WERI-Rb-1 (cell line): ENCODE measurements at regions not wholly inside any gene's neighbourhood (a gene's known extent, or its start where the extent isn't known, plus 50 kb on each side); places are given as distances from the start of the nearest gene placed in this dataset.

Experiments used
- DNase-seq: peaks from one replicate; pipeline ENCODE4 v3.0.0-alpha.2; 2020
- H3K27ac ChIP-seq: fragments of 250-450 bp; sonication (Bioruptor Pico); 2 replicates; pipeline ENCODE4 v1.5.1; 2020; ENCODE audit warnings: mild to moderate bottlenecking, moderate library complexity
- H3K27me3 ChIP-seq: fragments of 250-450 bp; sonication (Bioruptor Pico); 2 replicates; pipeline ENCODE4 v1.5.1; 2021; ENCODE audit warnings: mild to moderate bottlenecking, low read depth, moderate library complexity; ENCODE audit not compliant: insufficient read depth, severe bottlenecking
- H3K36me3 ChIP-seq: fragments of 250-450 bp; sonication (Bioruptor Pico); 2 replicates; pipeline ENCODE4 v1.5.1; 2020; ENCODE audit warnings: mild to moderate bottlenecking, moderate library complexity
- H3K4me3 ChIP-seq: 2 replicates; pipeline ENCODE4 v1.5.1; 2011; ENCODE audit warnings: low read depth, mild to moderate bottlenecking, control low read depth, low read length
- H3K9me3 ChIP-seq: fragments of 250-450 bp; sonication (Bioruptor Pico); 2 replicates; pipeline ENCODE4 v1.5.1; 2021; ENCODE audit warnings: mild to moderate bottlenecking, moderate library complexity; ENCODE audit not compliant: severe bottlenecking
- TF ChIP-seq, protein P1 (sequence below): IDR thresholded peaks from 2 replicates; pipeline ENCODE4 v1.5.1; 2011; ENCODE audit warnings: low read depth, mild to moderate bottlenecking, control low read depth, inconsistent platforms, low read length

DNA sequence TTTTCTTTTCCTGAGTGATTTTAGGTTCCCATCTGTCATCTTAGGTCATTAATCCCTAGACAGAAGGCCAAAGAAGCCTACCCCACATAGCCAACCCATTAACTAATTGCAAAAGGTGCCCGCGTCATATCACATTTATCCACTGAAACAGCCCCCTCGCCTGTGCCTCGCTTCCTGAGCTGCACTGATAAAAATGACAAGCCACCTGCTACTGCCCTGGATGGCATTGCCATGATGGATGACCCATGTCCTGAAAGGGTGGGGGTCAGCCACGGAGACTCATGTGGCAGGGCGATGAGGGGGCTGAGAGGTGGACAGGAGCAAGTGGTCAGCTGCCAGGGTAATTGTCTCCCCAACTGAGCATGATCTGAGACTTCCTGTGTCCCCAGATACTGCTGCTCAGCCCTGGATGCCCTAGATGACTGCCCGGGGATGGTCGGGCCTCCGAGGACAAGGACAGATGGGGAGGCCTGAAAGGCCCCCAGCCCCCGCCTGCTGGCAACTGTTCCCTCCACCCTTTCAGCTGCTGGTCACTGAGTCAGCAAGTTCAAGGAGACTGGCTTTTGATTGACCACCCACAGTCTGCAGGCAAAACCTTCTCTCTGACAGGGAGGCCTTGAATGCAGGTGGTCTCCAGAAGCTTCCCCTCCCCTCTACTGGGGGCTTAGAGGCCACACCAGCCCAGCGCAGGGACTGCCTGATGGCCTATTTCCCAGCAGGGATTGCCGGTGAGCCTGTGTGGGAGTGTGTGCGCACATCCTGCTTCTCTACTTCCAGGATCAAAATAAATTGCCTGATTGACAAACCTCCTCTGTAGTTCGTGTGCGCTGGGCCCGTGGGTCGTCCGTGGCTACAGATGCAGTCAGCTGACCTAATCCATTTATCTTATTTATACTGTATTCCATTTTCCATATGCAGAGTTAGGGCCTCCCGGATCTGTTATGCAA lies 496.3 kb downstream of the BCOR start:
- Histone ChIP-seq H3K27me3 (no peaks in the 10 kb centered on the region), H3K36me3 (no peaks in the 10 kb centered on the region), H3K4me3 (peak overlapping the region; percentile 29), H3K27ac (peak overlapping the region; percentile 97), H3K9me3 (no peaks in the 10 kb centered on the region)
- DNase-seq = peak; percentile 93
- TF ChIP-seq, protein P1, sequence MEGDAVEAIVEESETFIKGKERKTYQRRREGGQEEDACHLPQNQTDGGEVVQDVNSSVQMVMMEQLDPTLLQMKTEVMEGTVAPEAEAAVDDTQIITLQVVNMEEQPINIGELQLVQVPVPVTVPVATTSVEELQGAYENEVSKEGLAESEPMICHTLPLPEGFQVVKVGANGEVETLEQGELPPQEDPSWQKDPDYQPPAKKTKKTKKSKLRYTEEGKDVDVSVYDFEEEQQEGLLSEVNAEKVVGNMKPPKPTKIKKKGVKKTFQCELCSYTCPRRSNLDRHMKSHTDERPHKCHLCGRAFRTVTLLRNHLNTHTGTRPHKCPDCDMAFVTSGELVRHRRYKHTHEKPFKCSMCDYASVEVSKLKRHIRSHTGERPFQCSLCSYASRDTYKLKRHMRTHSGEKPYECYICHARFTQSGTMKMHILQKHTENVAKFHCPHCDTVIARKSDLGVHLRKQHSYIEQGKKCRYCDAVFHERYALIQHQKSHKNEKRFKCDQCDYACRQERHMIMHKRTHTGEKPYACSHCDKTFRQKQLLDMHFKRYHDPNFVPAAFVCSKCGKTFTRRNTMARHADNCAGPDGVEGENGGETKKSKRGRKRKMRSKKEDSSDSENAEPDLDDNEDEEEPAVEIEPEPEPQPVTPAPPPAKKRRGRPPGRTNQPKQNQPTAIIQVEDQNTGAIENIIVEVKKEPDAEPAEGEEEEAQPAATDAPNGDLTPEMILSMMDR = 0 out of 2 replicates have a peak, but pooled peaks have one; percentile 1

DNA sequence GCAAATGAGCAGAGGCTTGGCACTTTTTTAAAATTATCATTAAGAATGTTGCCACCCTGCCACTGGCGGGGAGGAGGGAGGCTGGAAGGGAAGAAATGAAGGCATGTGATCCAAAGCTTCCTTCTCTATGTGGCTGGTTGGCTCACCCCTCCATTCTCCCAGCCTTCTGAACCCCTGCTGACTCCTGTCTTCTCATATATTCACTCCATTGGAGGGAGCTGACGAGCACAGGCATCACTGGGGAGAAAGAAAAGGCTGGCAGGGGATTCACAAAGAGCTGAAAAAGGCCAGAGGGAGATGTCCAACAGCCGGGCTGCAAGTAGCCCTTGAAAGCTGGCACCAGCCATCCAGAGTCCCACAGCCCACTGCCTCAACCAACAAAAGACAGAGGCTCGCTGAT lies 495.6 kb downstream of the BCOR start:
- Histone ChIP-seq H3K27me3 (no peaks in the 10 kb centered on the region), H3K9me3 (peaks cover 6% of the 10 kb centered on the region), H3K27ac (peak overlapping the region; percentile 97), H3K36me3 (no peaks in the 10 kb centered on the region), H3K4me3 (peak overlapping the region; percentile 29)
- peak; percentile 61 for DNase-seq
- TF ChIP-seq, protein P1 = no peak

DNA sequence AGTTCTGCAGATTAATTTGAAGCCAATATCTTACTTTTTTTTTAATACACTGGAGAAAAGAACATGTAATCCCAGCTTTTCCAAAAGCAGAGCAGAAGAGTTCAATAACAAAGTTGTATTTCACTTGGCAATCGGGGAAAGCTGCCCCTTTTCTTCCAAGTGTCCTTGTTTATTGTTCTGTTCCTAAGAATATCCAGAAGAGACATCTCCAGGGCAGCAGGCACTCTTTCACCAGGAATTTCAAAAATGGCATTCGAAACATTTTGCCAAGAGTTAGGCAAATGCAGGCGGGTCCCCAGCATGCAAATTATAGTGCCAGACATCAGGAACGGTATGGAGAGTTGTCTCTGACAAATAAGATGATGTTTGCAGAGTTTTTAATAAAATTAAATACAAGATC lies 494.5 kb downstream of the BCOR start:
- peak overlapping the region; percentile 97 for H3K27ac ChIP-seq
- no peak overlapping the region for H3K4me3 ChIP-seq
- no peaks in the 10 kb centered on the region for H3K27me3 ChIP-seq
- DNase-seq = no peak
- TF ChIP-seq, protein P1 = no peak
- no peaks in the 10 kb centered on the region for H3K36me3 ChIP-seq
- peaks cover 9% of the 10 kb centered on the region for H3K9me3 ChIP-seq

DNA sequence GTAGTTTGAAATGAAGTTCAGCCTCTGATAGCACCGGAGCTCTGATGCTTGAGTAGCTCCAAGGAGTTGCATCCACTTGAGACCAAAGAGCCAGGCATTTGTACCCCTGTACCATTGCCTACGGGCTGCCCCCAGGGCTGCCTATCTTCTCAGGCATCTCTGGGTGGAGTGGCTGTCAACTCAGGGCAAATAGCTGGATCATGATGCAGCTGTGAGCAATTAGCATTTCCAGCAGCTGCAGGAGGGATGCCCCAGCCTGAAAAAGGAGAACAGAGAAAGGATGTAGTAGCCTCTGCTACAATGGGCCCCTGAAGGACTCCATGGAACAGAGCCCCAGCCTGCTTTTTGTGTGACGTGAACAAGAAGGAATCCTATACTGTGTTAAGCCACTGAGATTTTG lies 492.6 kb downstream of the BCOR start:
- no peak overlapping the region for H3K4me3 ChIP-seq
- H3K27me3 ChIP-seq = no peaks in the 10 kb centered on the region
- H3K27ac ChIP-seq = no peak overlapping the region
- H3K9me3 ChIP-seq = peaks cover 9% of the 10 kb centered on the region
- TF ChIP-seq, protein P1 = no peak
- no peaks in the 10 kb centered on the region for H3K36me3 ChIP-seq
- DNase-seq = no peak

DNA sequence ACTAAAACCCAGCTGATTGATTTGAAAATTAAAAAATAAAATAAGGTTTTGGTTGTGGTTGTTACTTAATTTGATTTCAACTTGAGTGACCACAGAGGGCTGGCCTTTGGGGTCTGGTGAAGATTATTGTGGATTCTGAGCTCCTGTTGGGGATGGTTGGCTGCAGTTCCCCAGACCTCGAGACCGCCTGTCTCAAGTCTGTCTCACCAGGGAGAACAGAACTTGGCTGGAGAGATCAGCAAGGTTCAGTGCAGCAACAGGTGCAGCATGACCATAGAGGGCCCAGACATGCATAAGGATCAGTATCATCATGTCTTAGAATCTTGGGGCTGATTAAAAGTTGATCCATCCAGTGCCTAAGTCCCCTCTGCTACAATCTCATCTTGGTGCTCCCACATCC lies 491.9 kb downstream of the BCOR start:
- H3K36me3 ChIP-seq = no peaks in the 10 kb centered on the region
- peaks cover 9% of the 10 kb centered on the region for H3K9me3 ChIP-seq
- TF ChIP-seq, protein P1 = no peak
- H3K27me3 ChIP-seq = no peaks in the 10 kb centered on the region
- no peak overlapping the region for H3K27ac ChIP-seq
- no peak for DNase-seq
- H3K4me3 ChIP-seq = no peak overlapping the region
